Kidney glomerular epithelial cell (primary cell): ENCODE measurements at regions not wholly inside any gene's neighbourhood (a gene's known extent, or its start where the extent isn't known, plus 50 kb on each side); places are given as distances from the start of the nearest gene placed in this dataset.
A peak's percentile ranks its signal among the peaks of the same experiment; 100 is the strongest.

Experiments used
- DNase-seq: peaks from one replicate; lab custom pipeline; 2025; lab: John Stamatoyannopoulos, UW

DNA sequence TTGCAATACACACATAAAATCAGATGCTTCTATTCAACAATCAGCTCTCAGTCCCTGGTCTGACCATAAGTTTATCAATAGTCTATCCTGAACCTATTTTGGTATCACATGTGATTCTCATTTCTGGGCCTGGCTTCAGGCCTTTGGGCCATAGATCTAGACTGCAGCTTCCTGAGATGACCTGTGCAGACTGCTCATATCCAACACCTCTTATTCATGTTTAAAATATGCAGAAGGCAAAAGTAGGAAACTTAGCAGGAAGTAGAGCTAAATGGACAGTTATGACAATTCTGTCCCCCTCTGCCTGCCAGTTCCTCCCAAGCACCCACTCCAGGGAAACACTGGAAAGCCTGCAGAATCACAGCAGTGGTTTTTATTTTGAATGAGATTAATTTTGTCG, 53.3 kb downstream of the C7orf25 start:
- DNase-seq = peak; percentile 31

GRCh38 chr7:42856605-42856987, 55.3 kb downstream of the C7orf25 start:
- no peak for DNase-seq

DNA sequence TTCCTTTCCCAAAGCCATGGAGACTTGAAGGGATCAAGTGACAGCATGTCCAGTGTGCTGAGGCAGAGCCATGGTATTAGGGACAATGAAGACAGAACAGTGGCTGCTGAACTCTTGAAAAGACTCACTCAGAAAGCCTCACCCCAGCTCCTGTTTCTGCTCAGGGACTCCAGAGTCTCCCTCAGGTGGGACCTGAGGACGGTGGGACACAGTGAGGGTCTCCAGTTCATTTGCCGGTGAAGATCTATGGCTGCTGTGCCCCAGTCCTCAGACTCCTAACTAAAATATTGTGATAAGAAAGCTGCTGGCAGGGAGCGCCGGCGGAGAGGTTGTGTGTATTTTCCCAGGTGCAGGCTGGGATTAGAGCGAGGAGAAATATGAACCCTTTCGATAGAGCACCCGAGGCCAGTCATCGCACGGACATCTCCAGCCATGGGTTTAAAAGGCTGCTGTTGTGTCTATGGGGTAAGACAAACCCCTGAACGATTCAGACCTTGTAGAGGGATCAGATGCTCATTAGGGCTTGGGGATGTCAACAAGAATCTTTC, 57.2 kb downstream of the C7orf25 start:
- DNase-seq = no peak

- no peak for DNase-seq
Observed at GRCh38 chr7:42852531-42852930, 59.3 kb downstream of the C7orf25 start.

GRCh38 chr7:42843205-42843800, 68.6 kb downstream of the C7orf25 start:
- DNase-seq = peak; percentile 30

DNA sequence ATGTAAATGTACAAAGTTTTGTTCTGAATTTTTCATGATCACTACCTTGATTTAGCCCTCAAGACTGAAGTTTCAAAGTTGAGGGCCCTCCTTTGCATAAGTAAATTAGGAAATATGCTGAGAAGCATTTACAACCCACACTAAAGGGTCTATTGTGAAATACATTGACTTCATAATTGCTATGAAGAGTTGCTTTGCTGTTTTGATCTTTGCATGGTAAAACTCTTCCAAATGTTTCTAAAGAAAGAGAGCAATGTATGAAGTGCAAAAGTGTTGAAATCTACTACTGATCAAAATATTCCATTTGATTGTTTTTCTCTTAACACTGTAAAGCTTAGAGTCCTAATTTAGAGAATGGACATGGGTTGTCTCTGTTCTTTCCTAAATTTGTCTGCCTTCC, 77.2 kb downstream of the C7orf25 start:
- no peak for DNase-seq

GRCh38 chr7:42833411-42833810, 78.5 kb downstream of the C7orf25 start:
- no peak for DNase-seq

DNA sequence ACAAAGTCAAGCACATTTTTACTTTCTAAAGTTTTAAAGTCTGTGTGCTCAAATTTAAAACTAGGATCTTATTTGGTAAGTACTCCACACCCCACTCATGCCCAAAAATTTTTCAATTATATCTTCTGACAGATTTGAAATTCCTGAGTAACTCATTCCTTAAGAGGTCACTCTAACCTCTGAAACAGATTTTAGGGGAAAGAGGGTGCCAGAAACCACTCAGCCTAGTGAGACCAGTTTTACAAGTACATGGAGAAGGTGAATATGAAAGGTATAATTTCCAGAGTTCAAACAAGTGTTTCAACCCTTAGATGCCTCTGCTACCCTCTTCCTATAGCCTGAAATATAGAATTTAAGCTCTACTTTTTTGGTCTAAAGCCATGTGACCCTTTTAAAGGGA, 79.2 kb downstream of the C7orf25 start:
- DNase-seq = no peak

GRCh38 chr7:42831718-42832522, 80.0 kb downstream of the C7orf25 start:
- DNase-seq = peak; percentile 14

DNA sequence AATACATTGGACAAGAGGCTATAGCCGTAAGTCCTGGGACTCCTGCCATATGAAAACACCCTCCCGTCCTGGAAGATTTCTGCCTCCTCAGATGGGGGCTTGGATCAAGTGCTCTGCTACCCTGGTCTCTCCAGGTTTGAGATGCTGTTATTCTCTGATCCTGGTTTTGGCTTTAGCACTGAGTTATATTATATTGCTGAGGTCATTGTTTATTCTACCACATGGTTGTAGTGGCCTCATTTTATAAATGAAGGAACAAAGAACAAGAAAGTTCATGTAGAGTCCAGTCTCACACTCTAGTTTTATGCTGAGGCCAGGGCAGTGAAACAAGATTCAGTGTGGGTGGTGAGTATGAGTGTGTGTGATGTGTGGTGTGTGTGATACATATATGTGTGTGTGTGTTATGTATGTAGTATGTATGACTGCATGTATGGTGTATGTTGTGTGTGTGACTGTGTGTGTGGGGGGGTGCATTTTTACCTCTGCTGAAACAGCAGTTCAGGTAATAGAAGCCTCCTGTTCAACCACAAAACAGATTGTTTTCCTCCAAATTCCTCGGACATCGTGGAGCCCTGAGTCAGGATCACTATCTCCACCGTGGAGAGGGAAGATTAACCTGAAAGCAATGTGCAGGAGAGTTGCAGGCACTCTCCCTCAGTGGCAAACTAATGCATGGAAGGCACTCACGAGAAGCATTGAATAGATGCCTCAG, 80.7 kb downstream of the C7orf25 start:
- DNase-seq = peak; percentile 13

- DNase-seq = no peak
Observed at GRCh38 chr7:42812779-42813178, 99.1 kb downstream of the C7orf25 start.

DNA sequence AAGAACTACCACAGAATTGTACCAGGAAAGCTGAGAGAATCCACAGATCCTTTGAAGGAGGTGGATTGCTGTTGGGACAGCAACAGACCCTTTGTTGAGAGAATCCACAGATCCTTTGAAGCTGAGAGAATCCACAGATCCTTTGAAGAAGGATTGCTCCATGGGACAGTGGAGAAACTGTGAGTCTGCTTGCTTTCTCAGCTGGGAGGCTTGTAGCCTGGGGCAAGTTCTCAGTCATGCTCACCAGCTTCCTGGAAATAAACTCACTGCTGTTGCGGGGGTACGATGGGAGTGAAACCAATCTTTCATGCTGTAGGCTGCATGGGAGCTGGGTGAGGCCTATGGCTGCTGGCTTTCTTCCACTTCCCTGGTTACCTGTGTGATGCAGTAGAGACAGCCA, 106.3 kb downstream of the C7orf25 start:
- DNase-seq = no peak

- no peak for DNase-seq
Observed at GRCh38 chr7:42794673-42795072, 117.2 kb downstream of the C7orf25 start.

- no peak for DNase-seq
Observed at GRCh38 chr7:42792841-42793240, 119.0 kb downstream of the C7orf25 start.

DNA sequence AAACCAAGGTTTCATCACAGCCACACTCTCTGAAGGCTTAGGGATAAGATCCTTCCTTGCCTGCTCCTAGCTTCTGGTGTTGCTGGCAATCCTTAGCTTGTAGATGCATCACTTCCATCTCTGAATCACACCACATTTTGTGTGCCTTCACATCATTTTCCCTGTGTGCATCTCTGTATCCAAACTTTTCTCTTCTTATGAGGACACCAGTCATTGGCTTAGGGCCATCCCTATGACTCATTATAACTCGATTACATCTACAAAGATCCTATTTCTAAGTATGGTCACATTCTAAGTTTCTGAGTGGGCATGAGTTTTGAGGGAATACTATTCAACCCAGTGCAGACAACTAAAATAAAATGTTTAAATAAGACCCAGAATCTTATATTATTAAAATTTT, 121.7 kb downstream of the C7orf25 start:
- DNase-seq = no peak

GRCh38 chr7:42774436-42774835, 137.4 kb downstream of the C7orf25 start:
- no peak for DNase-seq

GRCh38 chr7:42770114-42770513, 141.8 kb downstream of the C7orf25 start:
- no peak for DNase-seq

DNA sequence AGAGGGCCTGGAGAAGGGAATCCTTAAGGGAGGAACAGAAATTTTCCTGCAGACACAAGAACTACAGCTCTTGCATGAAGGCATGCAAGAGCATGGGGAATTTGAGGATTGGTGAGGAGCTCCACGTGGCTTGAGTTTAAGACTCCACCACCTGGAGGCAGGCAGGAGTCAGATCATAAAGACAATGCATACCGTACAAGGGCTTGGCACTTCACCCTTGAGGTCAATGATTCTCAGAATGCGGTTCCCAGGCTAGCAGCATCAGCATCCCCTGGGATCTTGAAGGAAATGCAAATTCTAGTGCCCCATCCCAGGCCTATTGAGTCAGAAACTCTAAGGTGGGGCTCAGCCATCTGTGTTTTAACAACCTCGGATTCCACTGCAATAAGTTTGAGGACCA, 143.8 kb downstream of the C7orf25 start:
- no peak for DNase-seq

GRCh38 chr7:42766782-42767423, 145.0 kb downstream of the C7orf25 start:
- no peak for DNase-seq

GRCh38 chr7:42765931-42766330, 145.9 kb downstream of the C7orf25 start:
- DNase-seq = no peak

- no peak for DNase-seq
Observed at GRCh38 chr7:42763137-42763551, 148.7 kb downstream of the C7orf25 start.

DNA sequence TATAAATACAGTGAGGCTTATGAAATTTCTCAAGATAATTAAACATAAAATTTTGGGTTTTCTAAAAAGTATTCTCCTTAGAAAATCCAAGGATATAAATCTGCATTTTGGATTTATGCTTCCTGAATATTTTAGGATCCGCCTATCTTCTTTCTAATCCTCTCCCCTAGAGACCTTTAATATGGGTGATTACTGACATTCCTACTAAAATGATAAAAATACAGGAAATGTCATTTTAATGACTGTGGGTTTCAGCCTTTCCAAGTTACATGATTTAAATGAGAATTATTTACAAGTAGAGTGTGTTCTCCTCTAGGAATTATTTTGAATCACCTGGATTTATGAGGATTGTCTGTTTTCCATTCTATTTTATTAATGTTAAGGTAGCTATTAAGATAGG, 150.4 kb downstream of the C7orf25 start:
- DNase-seq = no peak
